HG03103 (cell line): ENCODE measurements at regions not wholly inside any gene's neighbourhood (a gene's known extent, or its start where the extent isn't known, plus 50 kb on each side); places are given as distances from the start of the nearest gene placed in this dataset.

Experiments used
- ATAC-seq: cut with Tn5 transposase; IDR thresholded peaks from one replicate; pipeline ENCODE4 v1.9.1; 2021; ENCODE audit warnings: low read depth; ENCODE audit not compliant: unreplicated experiment

DNA sequence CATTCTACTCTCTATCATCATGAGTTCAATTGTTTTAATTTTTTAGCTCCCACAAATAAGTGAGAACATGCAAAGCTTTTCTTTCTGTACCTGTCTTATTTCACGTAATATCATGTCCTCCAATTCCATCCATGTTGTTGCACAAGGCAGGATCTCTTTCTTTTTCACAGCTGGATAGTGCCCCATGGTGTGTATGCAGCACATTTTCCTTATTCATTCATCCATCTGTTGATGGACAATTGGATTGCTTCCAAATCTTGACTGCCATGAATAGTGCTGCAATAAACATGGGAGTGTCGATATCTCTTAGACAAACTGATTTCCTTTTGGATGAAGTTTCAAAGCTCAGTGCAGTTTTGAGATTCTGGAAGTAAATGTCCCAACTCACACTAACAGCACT lies 326.9 kb downstream of the FGF9 start:
- no peak for ATAC-seq

DNA sequence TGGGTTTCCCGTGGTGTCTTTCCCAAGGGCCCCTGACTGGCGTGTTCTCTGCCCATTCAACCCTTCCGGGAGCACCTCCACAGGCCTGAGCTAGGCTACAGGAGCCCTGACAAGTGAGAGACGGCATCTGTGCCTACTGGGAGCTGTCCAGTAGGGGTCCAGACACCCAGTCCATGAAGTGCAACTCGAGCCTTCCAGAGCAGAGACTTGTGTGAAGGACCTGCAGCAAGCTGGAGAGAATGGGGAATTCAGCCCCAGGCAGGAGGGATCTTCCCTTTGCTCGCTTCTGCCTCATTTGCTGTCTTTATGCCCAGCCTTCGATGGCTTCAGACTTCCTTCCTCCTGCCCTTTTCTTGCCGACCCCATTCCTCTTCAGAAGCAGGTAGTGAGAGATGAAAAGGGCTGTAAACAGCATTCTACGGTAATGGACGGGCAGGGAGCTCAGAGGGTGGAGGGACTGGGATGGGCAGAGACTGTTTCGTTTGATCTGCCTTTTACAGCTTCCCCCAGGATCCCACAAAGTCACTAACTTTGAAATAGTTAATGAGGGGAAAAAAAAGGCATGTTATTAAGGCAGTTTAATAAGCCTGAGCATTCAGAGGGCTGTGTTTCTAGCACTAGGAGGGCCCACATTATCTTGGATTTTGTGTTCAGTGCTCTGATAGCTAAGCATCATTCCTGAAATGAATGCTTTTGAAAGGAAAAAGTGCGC lies 327.6 kb downstream of the FGF9 start:
- ATAC-seq: no peak

GRCh38 chr13:21999666-22000065 lies 328.8 kb downstream of the FGF9 start:
- ATAC-seq: no peak

DNA sequence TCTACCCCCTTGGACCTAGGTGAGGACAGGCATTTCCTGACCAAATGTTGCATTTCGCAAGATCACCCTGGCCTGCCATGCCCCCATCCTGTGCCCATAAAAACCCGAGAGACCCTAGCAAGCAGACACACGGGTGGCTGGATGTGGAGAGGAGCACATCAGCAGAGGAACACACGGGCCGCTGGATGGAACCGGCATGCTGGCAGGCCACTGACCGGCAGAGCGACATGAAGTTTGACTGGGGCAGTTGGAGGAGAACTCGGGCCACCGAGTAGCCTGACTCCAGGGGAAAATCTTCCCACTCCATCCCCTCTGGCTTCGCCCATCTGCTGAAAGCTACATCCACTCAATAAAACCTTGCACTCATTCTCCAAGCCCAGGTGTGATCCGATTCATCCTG lies 329.3 kb downstream of the FGF9 start:
- ATAC-seq: no peak

DNA sequence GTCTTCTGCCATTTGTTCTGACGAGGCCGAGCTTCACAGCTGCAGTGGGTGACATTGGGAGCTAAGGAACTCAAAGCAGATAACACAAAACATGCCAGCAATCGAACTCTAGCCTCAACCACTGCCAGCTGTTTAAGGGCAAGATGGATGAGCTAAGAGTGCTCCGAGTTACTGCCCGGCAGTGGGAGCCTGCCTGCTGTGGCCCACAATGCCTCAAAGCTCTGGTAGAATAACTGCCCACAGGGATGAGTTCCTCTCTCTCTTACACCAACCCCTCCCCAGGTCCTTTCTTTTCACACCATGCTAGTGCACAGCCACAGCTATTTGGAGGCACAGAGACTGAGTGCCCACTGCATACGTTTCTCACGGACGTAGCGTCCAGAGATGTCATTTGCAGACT lies 330.5 kb downstream of the FGF9 start:
- no peak for ATAC-seq

DNA sequence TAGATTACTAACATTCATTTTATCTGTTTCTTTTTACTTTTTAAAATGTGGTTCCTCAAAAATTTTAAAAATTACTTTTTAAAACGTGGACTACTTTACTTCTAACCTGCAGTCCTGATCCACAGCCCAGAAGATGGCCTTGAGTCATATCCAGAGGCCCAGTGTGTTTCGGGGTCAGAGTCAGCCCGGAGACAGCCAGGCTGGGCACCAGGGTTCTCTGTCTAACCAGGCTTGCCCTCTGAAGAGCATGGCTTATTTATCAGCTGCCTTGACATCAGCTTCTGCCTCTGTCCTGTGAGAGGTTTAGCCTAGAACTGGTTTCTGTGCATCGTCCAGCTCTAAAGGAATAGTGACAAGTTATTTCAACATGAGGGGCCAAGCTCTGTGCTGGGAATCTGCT lies 332.0 kb downstream of the FGF9 start:
- ATAC-seq: no peak

DNA sequence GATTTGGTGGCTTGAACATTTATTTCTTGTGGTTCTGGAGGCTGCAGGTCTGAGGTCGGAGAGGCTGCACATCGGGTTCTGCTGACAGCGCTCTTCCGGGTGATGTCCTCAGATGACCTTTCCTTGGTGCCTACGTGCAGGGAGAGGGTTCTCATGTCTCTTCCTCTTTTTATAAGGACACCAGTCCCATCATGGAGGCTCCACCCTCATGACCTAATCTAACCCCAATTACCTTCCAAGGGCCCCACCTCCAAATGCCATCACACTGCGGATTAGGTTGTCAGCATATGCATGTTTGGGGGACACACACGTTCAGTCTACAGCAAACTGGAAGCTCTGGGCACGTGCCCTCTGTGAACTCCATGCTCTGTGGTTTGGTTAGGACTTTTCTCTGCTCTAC lies 338.6 kb downstream of the FGF9 start:
- no peak for ATAC-seq

- no peak for ATAC-seq
Measured at GRCh38 chr13:22009937-22010336, 339.1 kb downstream of the FGF9 start.

- ATAC-seq: no peak
Measured at GRCh38 chr13:22012686-22013085, 341.8 kb downstream of the FGF9 start.

- ATAC-seq: no peak
Measured at GRCh38 chr13:22014469-22014868, 343.6 kb downstream of the FGF9 start.

DNA sequence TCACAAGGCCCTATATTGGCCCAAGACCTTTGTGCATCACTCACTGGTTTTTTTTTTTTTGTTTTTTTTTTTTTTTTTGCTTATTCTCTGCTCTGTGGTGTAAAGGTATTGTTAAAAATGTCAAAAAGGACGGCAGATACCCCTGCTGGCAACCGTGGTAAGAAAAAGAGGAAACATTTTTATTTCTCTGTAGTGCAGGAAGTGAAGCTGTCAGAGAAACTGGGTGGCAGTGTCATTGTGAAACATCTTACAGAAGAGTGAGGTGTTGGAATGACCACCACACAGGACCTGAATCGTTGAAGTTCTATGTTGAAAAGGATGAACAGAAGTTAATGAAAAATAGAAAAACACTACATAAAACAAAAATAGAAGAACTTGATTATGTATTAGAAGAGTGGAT lies 346.4 kb downstream of the FGF9 start:
- peak; percentile 86 for ATAC-seq

DNA sequence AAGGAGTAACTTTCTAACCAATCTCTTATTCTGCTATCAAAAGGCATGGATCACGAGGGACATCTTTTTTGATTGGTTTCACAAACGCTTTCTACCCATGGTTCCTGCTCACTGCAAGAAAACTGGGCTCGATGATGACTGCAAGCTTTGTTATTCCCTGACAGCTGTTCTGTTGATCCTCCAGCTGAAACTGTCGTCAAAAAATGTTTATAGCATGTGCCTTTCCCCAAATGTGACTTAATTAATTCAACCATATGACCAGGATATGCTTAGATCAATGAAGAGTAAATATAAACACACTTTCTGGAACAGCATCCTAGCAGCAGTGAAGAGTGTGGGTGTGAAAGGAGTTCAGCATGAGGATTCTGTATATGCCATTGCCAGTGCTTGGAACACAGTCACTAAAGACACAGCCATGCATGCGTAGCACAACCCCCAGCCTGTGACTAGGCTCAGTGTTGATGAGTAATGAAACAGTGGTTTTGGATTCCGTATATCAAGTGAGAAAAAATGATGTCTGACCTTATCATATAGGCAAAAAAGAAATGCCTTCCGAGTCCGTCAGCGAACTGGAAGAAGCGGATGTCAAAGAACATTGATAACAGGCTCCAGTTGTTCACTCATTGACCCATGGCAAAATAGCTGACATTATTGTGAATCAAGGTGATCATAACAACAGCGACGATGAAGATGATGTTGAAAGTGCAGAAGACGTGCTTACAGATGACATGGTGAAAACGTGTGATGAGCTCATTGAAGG lies 347.4 kb downstream of the FGF9 start:
- no peak for ATAC-seq

- no peak for ATAC-seq
Measured at GRCh38 chr13:22018836-22019210, 347.9 kb downstream of the FGF9 start.

DNA sequence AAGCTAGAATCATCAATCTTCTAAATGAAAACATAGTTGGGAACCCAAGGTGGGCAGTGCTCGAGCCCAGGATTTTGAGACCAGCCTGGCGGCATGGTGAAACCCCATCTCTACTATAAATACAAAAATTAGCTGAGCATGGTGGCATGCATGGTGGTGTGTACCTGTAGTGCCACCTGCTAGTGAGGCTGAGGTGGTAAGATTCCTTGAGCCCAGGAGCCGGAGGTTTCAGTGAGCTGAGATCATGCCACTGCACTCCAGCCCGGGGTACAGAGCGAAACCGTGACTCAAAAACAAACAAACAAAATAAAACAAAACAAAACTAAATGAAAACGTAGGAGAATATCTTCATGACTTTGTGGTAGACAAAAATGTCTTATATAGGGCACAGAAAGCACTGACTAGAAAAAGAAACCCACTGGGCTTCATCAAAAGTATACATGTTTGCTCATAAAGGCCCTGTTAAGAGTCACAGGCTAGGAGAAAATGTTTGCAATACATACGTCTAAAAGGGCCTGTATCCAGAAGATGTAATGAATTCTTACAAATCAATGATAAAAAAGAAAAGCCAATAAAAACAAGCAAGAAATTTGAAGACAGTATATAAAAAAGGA lies 353.6 kb downstream of the FGF9 start:
- no peak for ATAC-seq

GRCh38 chr13:22027566-22027965 lies 356.7 kb downstream of the FGF9 start:
- no peak for ATAC-seq

DNA sequence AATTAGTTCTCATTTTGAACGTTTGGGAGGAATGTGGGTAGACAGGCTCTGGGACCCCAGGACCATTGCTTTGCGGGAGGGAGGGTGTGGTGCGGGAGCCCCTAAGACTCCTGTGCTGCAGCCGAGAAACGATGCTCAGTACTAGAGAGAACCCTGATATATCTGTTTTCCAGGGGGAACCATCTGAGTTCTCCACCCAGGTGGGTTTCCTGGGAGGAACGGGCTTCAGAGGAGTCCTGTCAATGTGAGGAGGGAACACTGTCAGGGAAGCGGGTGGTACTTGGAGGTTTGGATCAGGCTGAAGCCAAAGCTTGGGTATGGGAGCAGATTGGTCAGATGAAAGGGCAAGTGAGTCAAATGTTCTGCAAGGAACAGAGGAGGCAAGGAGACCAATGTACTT lies 358.0 kb downstream of the FGF9 start:
- no peak for ATAC-seq

GRCh38 chr13:22030321-22030720 lies 359.4 kb downstream of the FGF9 start:
- no peak for ATAC-seq

DNA sequence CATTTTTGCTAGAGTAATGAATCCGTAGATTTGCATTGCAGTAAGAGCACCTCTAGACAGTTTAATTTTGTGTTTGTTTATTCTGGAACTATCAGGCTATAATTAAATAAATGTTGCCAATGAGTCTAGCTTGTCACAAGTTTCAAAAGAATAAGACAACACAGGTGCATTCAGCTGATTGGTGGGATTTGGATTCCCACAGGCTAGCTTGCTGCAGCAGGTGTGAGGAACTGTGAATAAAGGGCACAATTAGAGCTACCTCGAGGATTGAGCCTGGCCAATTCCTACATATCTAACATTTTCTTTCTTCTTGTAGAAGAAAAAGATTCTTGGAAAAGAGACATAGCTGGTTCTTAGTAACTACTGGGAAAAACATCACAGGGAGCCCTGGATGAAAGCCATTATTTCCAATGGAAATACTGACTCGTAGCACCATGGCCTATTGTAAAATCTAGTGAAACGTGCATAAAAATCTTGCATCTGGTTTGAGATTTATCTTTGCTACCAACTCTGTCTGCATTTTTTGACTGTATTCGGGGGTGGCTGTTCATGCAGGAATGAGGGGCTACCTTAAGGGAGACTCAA lies 360.9 kb downstream of the FGF9 start:
- ATAC-seq: no peak

DNA sequence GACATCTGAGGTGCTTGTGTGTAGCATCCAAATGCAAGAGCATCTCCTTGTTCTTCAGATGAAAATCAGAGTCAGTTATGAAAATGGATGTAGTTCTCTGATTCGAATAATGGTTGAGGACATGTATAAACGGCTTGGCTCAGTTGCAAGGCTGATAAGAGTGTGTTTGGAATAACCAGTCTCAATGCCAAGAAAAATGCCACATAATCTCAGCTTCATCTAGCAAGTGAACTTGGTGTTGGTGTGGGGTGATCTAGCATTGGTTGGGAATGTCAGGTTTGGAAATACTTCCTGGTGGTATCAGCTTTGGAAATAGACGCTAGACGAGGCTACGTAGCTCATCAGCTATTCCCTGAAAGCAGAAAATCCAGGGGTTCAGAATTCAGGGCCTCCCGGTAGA lies 362.0 kb downstream of the FGF9 start:
- ATAC-seq: no peak

DNA sequence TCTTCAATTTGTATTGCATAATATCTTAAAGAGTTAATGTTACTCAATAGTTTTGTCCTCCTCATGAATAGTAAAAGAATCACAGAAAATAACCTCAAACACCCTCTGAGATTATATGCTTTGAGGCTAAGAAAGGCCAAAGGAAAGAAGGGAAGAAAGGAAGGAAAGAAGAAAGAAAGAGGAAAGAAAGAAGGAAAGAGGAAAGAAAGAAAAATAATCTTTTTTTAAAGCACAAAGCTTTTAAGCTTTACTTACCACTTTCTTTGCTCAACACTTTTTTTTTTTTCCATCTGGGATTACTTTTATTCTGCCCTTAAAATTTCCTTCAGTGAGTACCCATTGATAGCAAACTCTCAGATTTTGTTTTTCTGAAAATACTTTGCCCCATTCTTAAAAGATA lies 369.1 kb downstream of the FGF9 start:
- ATAC-seq: no peak

DNA sequence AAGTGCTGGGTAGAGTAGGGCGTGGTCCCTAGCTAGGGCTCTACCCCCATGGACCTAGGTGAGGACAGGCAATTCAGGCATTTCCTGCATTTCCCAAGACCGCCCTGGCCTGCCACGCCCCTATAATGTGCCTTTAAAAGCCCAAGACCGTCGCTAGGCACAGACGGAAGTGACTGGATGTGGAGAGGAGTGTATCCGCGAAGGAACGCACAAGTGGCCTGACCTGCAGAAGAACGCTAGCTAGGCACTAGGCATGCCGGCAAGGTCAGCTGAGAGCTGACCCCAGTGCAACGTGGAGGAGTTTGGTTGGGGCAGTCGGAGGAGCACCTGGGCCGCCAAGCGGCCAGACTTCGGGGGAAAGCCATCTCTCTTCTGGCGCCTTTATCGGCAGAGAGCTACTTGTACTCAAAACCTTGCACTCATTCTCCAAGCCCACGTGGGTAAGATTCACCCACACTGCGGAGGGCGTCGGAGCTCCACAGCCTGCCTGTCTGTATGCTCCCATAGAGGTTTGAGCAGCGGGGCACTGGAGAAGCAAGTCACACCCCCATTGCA lies 370.0 kb downstream of the FGF9 start:
- ATAC-seq: no peak
